Loucy (cell line): ENCODE measurements at regions not wholly inside any gene's neighbourhood (a gene's known extent, or its start where the extent isn't known, plus 50 kb on each side); places are given as distances from the start of the nearest gene placed in this dataset.

Experiments used
- EZH2phosphoT487 ChIP-seq: fragments of 200-600 bp; IDR thresholded peaks from 2 replicates; pipeline ENCODE4 v1.6.1; 2018; ENCODE audit warnings: antibody characterized with exemption, mild to moderate bottlenecking, moderate library complexity, borderline replicate concordance
- TF ChIP-seq, protein P1 (sequence below): fragments of 200-600 bp; sonication (generic); conservative IDR thresholded peaks from 2 replicates; pipeline ENCODE4 v1.5.1; 2014; ENCODE audit warnings: mild to moderate bottlenecking, antibody characterized with exemption, low read length

DNA sequence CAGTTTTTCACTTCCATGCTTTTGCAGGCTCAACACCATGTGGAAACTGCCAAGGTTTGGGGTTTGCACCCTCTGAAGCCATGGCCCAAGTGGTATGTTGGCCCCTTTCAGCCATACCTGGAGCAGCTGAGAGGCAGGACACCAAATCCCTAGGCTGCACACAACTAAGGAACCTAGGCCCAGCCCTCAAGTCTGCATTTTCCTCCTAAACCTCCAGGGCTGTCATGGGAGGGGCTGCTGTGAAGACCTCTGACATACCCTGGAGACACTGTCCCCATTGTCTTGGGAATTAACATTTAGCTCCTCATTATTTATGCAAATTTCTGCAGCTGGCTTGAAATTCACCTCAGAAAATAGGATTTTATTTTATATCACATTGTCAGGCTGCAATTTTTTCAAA lies 856.1 kb downstream of the TECRL start:
- TF ChIP-seq, protein P1, sequence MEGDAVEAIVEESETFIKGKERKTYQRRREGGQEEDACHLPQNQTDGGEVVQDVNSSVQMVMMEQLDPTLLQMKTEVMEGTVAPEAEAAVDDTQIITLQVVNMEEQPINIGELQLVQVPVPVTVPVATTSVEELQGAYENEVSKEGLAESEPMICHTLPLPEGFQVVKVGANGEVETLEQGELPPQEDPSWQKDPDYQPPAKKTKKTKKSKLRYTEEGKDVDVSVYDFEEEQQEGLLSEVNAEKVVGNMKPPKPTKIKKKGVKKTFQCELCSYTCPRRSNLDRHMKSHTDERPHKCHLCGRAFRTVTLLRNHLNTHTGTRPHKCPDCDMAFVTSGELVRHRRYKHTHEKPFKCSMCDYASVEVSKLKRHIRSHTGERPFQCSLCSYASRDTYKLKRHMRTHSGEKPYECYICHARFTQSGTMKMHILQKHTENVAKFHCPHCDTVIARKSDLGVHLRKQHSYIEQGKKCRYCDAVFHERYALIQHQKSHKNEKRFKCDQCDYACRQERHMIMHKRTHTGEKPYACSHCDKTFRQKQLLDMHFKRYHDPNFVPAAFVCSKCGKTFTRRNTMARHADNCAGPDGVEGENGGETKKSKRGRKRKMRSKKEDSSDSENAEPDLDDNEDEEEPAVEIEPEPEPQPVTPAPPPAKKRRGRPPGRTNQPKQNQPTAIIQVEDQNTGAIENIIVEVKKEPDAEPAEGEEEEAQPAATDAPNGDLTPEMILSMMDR: no peak
- TF ChIP-seq EZH2phosphoT487: no peak
